Activated CD4-positive, alpha-beta T cell treated with anti-CD3 and anti-CD28 coated beads for 36 hours (primary cell): ENCODE measurements at regions not wholly inside any gene's neighbourhood (a gene's known extent, or its start where the extent isn't known, plus 50 kb on each side); places are given as distances from the start of the nearest gene placed in this dataset.

Experiments
- ATAC-seq: fragments of 200-7000 bp; cut with Tn5 transposase; one replicate; pipeline ENCODE4 v1.10.0; 2021; ENCODE audit warnings: mild to moderate bottlenecking, moderate library complexity
- CTCF ChIA-PET: fragments of 350-600 bp; sonication (Branson Sonifier 250); formaldehyde crosslinking; loops from one replicate; lab custom pipeline; 2021; ENCODE audit warnings: antibody characterized with exemption; lab: Charles Lee
- POLR2A ChIA-PET: fragments of 350-600 bp; sonication (Branson Sonifier 250); formaldehyde crosslinking; loops from one replicate; lab custom pipeline; 2021; ENCODE audit warnings: antibody characterized with exemption, inconsistent platforms; lab: Charles Lee
- DNase-seq: peaks from one replicate; pipeline ENCODE4 v3.0.0-alpha.2; 2020
- H3K27ac Mint-ChIP-seq: one replicate; pipeline ENCODE4 v1.8.0; 2021; ENCODE audit warnings: mixed read lengths
- H3K27me3 Mint-ChIP-seq: one replicate; pipeline ENCODE4 v1.8.0; 2021; ENCODE audit warnings: mixed read lengths
- H3K36me3 Mint-ChIP-seq: one replicate; pipeline ENCODE4 v1.8.0; 2021; ENCODE audit warnings: low read depth, mixed read lengths
- H3K4me1 Mint-ChIP-seq: one replicate; pipeline ENCODE4 v1.8.0; 2021; ENCODE audit warnings: mixed read lengths
- H3K4me3 Mint-ChIP-seq: one replicate; pipeline ENCODE4 v1.8.0; 2021; ENCODE audit warnings: mild to moderate bottlenecking, moderate library complexity, mixed read lengths
- H3K9me3 Mint-ChIP-seq: one replicate; pipeline ENCODE4 v1.8.0; 2021; ENCODE audit warnings: low read depth, mixed read lengths
- intact Hi-C, 2 experiments: fragments of 100-400 bp; cut with DNase I in 1 of 2; cut with micrococcal nuclease in 1 of 2; formaldehyde crosslinking; loops; one replicate each; pipeline versions ENCODE4 v1.14.2 to v1.15.1; 2022 to 2024; cut with DNase I, micrococcal nuclease

GRCh38 chr17:12514596-12514995 is 151.1 kb upstream of the MYOCD start:
- Mint-ChIP-seq H3K4me1 (no peaks in the 10 kb centered on the region), H3K27ac (no peak overlapping the region), H3K9me3 (no peaks in the 10 kb centered on the region), H3K27me3 (no peaks in the 10 kb centered on the region), H3K36me3 (no peaks in the 10 kb centered on the region), H3K4me3 (no peak overlapping the region)
- ChIA-PET CTCF (interaction anchor here (0.9 kb wide), 1 partner anchor 10 kb away, joined by 3 read pairs; no protein-coding TSS in a partner anchor), POLR2A (no interaction called here)
- intact Hi-C loops: no loop called here
- ATAC-seq (no peak), DNase-seq (no peak)

- ATAC-seq: no peak
- no peak for DNase-seq
- H3K27me3 Mint-ChIP-seq: no peaks in the 10 kb centered on the region
- H3K36me3 Mint-ChIP-seq: no peaks in the 10 kb centered on the region
- no peaks in the 10 kb centered on the region for H3K9me3 Mint-ChIP-seq
- no peak overlapping the region for H3K27ac Mint-ChIP-seq
- ChIA-PET POLR2A (no interaction called here), CTCF (no interaction called here)
- H3K4me1 Mint-ChIP-seq: no peaks in the 10 kb centered on the region
- intact Hi-C loops: no loop called here
- no peak overlapping the region for H3K4me3 Mint-ChIP-seq
Measured at GRCh38 chr17:12519956-12520594, 145.6 kb upstream of the MYOCD start.

GRCh38 chr17:12521416-12521815 is 144.3 kb upstream of the MYOCD start:
- Mint-ChIP-seq H3K27ac (no peak overlapping the region), H3K4me3 (no peak overlapping the region), H3K36me3 (no peaks in the 10 kb centered on the region), H3K4me1 (no peaks in the 10 kb centered on the region), H3K9me3 (no peaks in the 10 kb centered on the region), H3K27me3 (no peaks in the 10 kb centered on the region)
- intact Hi-C loops: no loop called here
- ATAC-seq (no peak), DNase-seq (no peak)
- ChIA-PET POLR2A (no interaction called here), CTCF (no interaction called here)

- Mint-ChIP-seq H3K4me3 (no peak overlapping the region), H3K4me1 (no peaks in the 10 kb centered on the region), H3K9me3 (no peaks in the 10 kb centered on the region), H3K36me3 (no peaks in the 10 kb centered on the region), H3K27me3 (no peaks in the 10 kb centered on the region), H3K27ac (no peak overlapping the region)
- POLR2A ChIA-PET: no interaction called here
- DNase-seq (no peak), ATAC-seq (no peak)
- intact Hi-C loops: no loop called here
- CTCF ChIA-PET: no interaction called here
Measured at GRCh38 chr17:12522336-12522735, 143.4 kb upstream of the MYOCD start.

- Mint-ChIP-seq H3K27me3 (no peaks in the 10 kb centered on the region), H3K36me3 (no peaks in the 10 kb centered on the region), H3K4me3 (no peak overlapping the region), H3K4me1 (no peaks in the 10 kb centered on the region), H3K27ac (no peak overlapping the region), H3K9me3 (no peaks in the 10 kb centered on the region)
- DNase-seq: no peak
- ATAC-seq: no peak
- POLR2A ChIA-PET: no interaction called here
- intact Hi-C loops: no loop called here
- CTCF ChIA-PET: no interaction called here
Measured at GRCh38 chr17:12522743-12523183, 142.9 kb upstream of the MYOCD start.

GRCh38 chr17:12523244-12523643 is 142.4 kb upstream of the MYOCD start:
- intact Hi-C loops: no loop called here
- Mint-ChIP-seq H3K4me3 (no peak overlapping the region), H3K4me1 (no peaks in the 10 kb centered on the region), H3K9me3 (no peaks in the 10 kb centered on the region), H3K36me3 (no peaks in the 10 kb centered on the region), H3K27me3 (no peaks in the 10 kb centered on the region), H3K27ac (no peak overlapping the region)
- POLR2A ChIA-PET: no interaction called here
- no peak for ATAC-seq
- CTCF ChIA-PET: no interaction called here
- no peak for DNase-seq

- ChIA-PET POLR2A (interaction anchor here (0.5 kb wide), 1 partner anchor 913 kb away, joined by 3 read pairs; no protein-coding TSS in a partner anchor), CTCF (no interaction called here)
- intact Hi-C loops: no loop called here
- Mint-ChIP-seq H3K9me3 (peaks cover 5% of the 10 kb centered on the region), H3K27ac (no peak overlapping the region), H3K4me3 (no peak overlapping the region), H3K4me1 (no peaks in the 10 kb centered on the region), H3K36me3 (no peaks in the 10 kb centered on the region), H3K27me3 (no peaks in the 10 kb centered on the region)
- no peak for DNase-seq
- no peak for ATAC-seq
Measured at GRCh38 chr17:12528036-12528435, 137.7 kb upstream of the MYOCD start.

- no peak for ATAC-seq
- Mint-ChIP-seq H3K36me3 (no peaks in the 10 kb centered on the region), H3K27me3 (no peaks in the 10 kb centered on the region), H3K4me1 (no peaks in the 10 kb centered on the region), H3K4me3 (no peak overlapping the region), H3K9me3 (peaks cover 5% of the 10 kb centered on the region), H3K27ac (no peak overlapping the region)
- intact Hi-C loops: no loop called here
- CTCF ChIA-PET: interaction anchor here (0.6 kb wide), 1 partner anchor 272 kb away, joined by 3 read pairs; no protein-coding TSS in a partner anchor
- POLR2A ChIA-PET: no interaction called here
- DNase-seq: no peak
Measured at GRCh38 chr17:12530161-12530560, 135.5 kb upstream of the MYOCD start.

- Mint-ChIP-seq H3K36me3 (no peaks in the 10 kb centered on the region), H3K27me3 (no peaks in the 10 kb centered on the region), H3K4me1 (no peaks in the 10 kb centered on the region), H3K4me3 (no peak overlapping the region), H3K9me3 (peaks cover 8% of the 10 kb centered on the region), H3K27ac (no peak overlapping the region)
- no peak for ATAC-seq
- ChIA-PET CTCF (no interaction called here), POLR2A (no interaction called here)
- DNase-seq: no peak
- intact Hi-C loops: no loop called here
Measured at GRCh38 chr17:12536021-12536420, 129.7 kb upstream of the MYOCD start.

GRCh38 chr17:12536472-12536871 is 129.2 kb upstream of the MYOCD start:
- peaks cover 11% of the 10 kb centered on the region for H3K9me3 Mint-ChIP-seq
- no peak for ATAC-seq
- no peaks in the 10 kb centered on the region for H3K36me3 Mint-ChIP-seq
- H3K27me3 Mint-ChIP-seq: no peaks in the 10 kb centered on the region
- no peak overlapping the region for H3K27ac Mint-ChIP-seq
- no peak overlapping the region for H3K4me3 Mint-ChIP-seq
- POLR2A ChIA-PET: no interaction called here
- no peaks in the 10 kb centered on the region for H3K4me1 Mint-ChIP-seq
- DNase-seq: no peak
- CTCF ChIA-PET: no interaction called here
- intact Hi-C loops: no loop called here

GRCh38 chr17:12537436-12537835 is 128.3 kb upstream of the MYOCD start:
- POLR2A ChIA-PET: no interaction called here
- Mint-ChIP-seq H3K27me3 (no peaks in the 10 kb centered on the region), H3K4me3 (no peak overlapping the region), H3K36me3 (no peaks in the 10 kb centered on the region), H3K27ac (no peak overlapping the region), H3K9me3 (peaks cover 14% of the 10 kb centered on the region), H3K4me1 (no peaks in the 10 kb centered on the region)
- CTCF ChIA-PET: no interaction called here
- intact Hi-C loops: no loop called here
- DNase-seq: no peak
- ATAC-seq: no peak

- ChIA-PET CTCF (no interaction called here), POLR2A (no interaction called here)
- H3K27ac Mint-ChIP-seq: no peak overlapping the region
Measured at GRCh38 chr17:12538003-12538402, 127.7 kb upstream of the MYOCD start.

More at GRCh38 chr17:12538003-12538402, 127.7 kb upstream of the MYOCD start:
- Mint-ChIP-seq H3K27me3 (no peaks in the 10 kb centered on the region), H3K4me3 (no peak overlapping the region), H3K36me3 (no peaks in the 10 kb centered on the region), H3K9me3 (peaks cover 13% of the 10 kb centered on the region), H3K4me1 (no peaks in the 10 kb centered on the region)
- DNase-seq (no peak), ATAC-seq (no peak)
- intact Hi-C loops: no loop called here
